Mucosa of rectum (tissue), 2 donors: ENCODE measurements at regions not wholly inside any gene's neighbourhood (a gene's known extent, or its start where the extent isn't known, plus 50 kb on each side); places are given as distances from the start of the nearest gene placed in this dataset.

ENCODE experiments used
- H3K27ac ChIP-seq, 2 donors: one replicate each; pipeline ENCODE4 v1.7.0; 2013; ENCODE audit warnings: inconsistent platforms in 2 of 2, low read depth in 2 of 2, low read length in 2 of 2
- H3K27me3 ChIP-seq, 2 donors: one replicate each; pipeline ENCODE4 v1.7.0; 2013; ENCODE audit warnings: low read length in 2 of 2; ENCODE audit not compliant: control insufficient read depth in 2 of 2, insufficient read depth in 2 of 2
- H3K36me3 ChIP-seq, 2 donors: one replicate each; pipeline ENCODE4 v1.7.0; 2013; ENCODE audit warnings: low read length in 2 of 2; ENCODE audit not compliant: control insufficient read depth in 2 of 2, insufficient read depth in 2 of 2
- H3K4me1 ChIP-seq, 2 donors: one replicate each; pipeline ENCODE4 v1.7.0; 2013; ENCODE audit warnings: low read length in 2 of 2, mild to moderate bottlenecking in 1 of 2; ENCODE audit not compliant: control insufficient read depth in 2 of 2, insufficient read depth in 2 of 2
- H3K4me3 ChIP-seq, 2 donors: one replicate each; pipeline ENCODE4 v1.7.0; 2013; ENCODE audit warnings: low read length in 2 of 2
- H3K9ac ChIP-seq, 2 donors: one replicate each; pipeline ENCODE4 v1.7.0; 2013; ENCODE audit warnings: low read length in 2 of 2, low read depth in 1 of 2, mild to moderate bottlenecking in 1 of 2
- H3K9me3 ChIP-seq, 2 donors: one replicate each; pipeline ENCODE4 v1.7.0; 2013; ENCODE audit warnings: low read length in 2 of 2; ENCODE audit not compliant: control insufficient read depth in 2 of 2
- donor health status: healthy.
- donor health status: Normal muscosa, but diverticular disease.

- no peaks in the 10 kb centered on the region for H3K4me1 ChIP-seq
- peaks cover 0 to 2% of the 10 kb centered on the region in 2 donors for H3K9me3 ChIP-seq
- no peak overlapping the region for H3K4me3 ChIP-seq
- H3K27ac ChIP-seq = no peak overlapping the region
- no peaks in the 10 kb centered on the region for H3K27me3 ChIP-seq
- H3K36me3 ChIP-seq = no peaks in the 10 kb centered on the region
- H3K9ac ChIP-seq = no peak overlapping the region
These were observed 50.5 kb upstream of the GRIN2A start for GRCh38 chr16:10232757-10233156.

DNA sequence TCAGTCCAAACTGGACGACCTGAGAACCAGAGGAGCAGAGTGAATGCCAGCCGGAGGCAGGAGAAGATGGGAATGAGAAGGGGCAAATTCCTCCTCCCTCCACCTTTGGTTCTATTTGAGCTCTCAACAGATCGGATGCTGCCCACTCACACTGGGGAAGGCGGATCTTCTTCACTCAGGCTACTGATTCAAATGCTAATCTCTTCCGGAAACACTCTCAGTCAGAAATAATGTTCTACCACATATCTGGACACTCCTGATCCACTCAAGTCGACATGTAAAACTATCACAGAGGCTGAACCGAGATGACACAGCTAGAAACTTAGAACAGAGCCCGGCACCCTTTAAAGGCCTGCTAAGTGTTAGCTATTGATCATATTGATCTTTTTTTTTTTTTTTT lies 57.4 kb upstream of the GRIN2A start:
- Histone ChIP-seq H3K4me3 (no peak overlapping the region), H3K27ac (no peak overlapping the region), H3K9ac (no peak overlapping the region), H3K27me3 (no peaks in the 10 kb centered on the region), H3K9me3 (no peaks in the 10 kb centered on the region), H3K4me1 (no peaks in the 10 kb centered on the region), H3K36me3 (no peaks in the 10 kb centered on the region)

- H3K4me3 ChIP-seq = no peak overlapping the region
- H3K27me3 ChIP-seq = no peaks in the 10 kb centered on the region
- H3K36me3 ChIP-seq = no peaks in the 10 kb centered on the region
- no peaks in the 10 kb centered on the region for H3K9me3 ChIP-seq
- no peak overlapping the region for H3K27ac ChIP-seq
- no peaks in the 10 kb centered on the region for H3K4me1 ChIP-seq
- no peak overlapping the region for H3K9ac ChIP-seq
These were observed 58.8 kb upstream of the GRIN2A start for GRCh38 chr16:10240854-10241613.

DNA sequence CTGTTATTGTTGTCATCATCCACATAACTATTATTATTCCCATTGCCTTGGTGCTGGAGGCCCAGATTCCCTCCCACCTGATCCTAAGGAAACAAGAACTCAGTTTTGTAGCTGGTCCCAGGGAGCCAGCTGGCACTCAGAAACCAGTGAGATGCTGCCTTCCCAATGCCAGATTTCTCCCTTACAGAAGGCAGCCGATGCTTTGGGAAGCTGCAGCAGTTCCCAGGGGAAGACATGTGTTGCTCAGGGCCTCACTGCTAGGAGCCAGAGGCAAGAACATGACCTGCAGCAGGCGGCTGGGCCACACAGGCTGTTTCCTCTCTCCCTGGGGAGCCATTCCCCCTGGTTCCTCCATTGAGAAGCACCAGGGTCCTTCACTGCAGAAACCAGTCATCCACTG lies 59.9 kb upstream of the GRIN2A start:
- Histone ChIP-seq H3K27ac (no peak overlapping the region), H3K4me3 (no peak overlapping the region), H3K9me3 (no peaks in the 10 kb centered on the region), H3K9ac (no peak overlapping the region), H3K4me1 (no peaks in the 10 kb centered on the region), H3K36me3 (no peaks in the 10 kb centered on the region), H3K27me3 (no peaks in the 10 kb centered on the region)

GRCh38 chr16:10242916-10243315 lies 60.7 kb upstream of the GRIN2A start:
- H3K4me3 ChIP-seq = no peak overlapping the region
- H3K4me1 ChIP-seq = no peaks in the 10 kb centered on the region
- H3K9me3 ChIP-seq = no peaks in the 10 kb centered on the region
- H3K27me3 ChIP-seq = no peaks in the 10 kb centered on the region
- no peak overlapping the region for H3K9ac ChIP-seq
- no peak overlapping the region for H3K27ac ChIP-seq
- no peaks in the 10 kb centered on the region for H3K36me3 ChIP-seq

- Histone ChIP-seq H3K36me3 (no peaks in the 10 kb centered on the region), H3K4me1 (no peaks in the 10 kb centered on the region), H3K4me3 (no peak overlapping the region), H3K9ac (no peak overlapping the region), H3K27me3 (no peaks in the 10 kb centered on the region), H3K9me3 (no peaks in the 10 kb centered on the region), H3K27ac (no peak overlapping the region)
These were observed 62.8 kb upstream of the GRIN2A start for GRCh38 chr16:10245002-10245401.

DNA sequence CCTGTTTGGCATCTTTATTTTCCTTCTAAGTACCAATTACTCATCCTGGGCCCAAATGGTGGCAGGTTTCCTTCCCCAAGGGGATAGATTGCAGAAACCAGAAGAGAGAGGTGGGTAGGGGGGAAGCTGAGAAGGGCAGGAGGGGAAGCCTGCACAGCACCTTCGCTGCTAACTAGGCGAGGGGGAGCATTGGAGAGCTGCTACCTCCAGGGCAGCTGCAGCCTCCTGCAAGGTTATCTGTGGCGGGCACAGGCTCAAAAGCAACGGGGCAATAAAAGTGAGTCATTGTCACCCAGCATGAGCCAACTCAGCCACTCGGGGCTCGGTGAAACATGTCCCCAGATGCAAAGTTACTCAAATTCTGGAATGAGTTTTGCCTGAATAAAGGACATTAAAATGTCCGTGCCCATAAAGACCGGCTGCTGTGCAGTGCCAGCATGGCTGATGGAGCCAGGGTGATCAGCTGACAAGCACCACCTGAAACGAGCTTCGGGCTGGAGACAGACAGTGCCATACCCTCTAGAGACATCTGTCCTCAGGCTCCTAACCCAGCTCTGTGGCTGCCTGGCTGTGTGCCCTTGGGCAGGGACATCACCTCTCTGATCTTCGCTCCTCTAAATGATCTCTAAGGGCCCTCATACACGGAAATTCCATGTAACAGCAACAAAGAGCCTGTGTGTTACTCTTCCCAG lies 68.1 kb upstream of the GRIN2A start:
- no peak overlapping the region for H3K27ac ChIP-seq
- H3K27me3 ChIP-seq = no peaks in the 10 kb centered on the region
- H3K36me3 ChIP-seq = no peaks in the 10 kb centered on the region
- no peaks in the 10 kb centered on the region for H3K9me3 ChIP-seq
- H3K4me1 ChIP-seq = no peaks in the 10 kb centered on the region
- H3K9ac ChIP-seq = no peak overlapping the region
- H3K4me3 ChIP-seq = no peak overlapping the region

- Histone ChIP-seq H3K27ac (no peak overlapping the region), H3K27me3 (no peaks in the 10 kb centered on the region), H3K36me3 (no peaks in the 10 kb centered on the region), H3K4me3 (no peak overlapping the region), H3K9me3 (no peaks in the 10 kb centered on the region), H3K4me1 (no peaks in the 10 kb centered on the region), H3K9ac (no peak overlapping the region)
These were observed 69.9 kb upstream of the GRIN2A start for GRCh38 chr16:10252155-10252554.

- no peaks in the 10 kb centered on the region for H3K4me1 ChIP-seq
- H3K27me3 ChIP-seq = no peaks in the 10 kb centered on the region
- no peaks in the 10 kb centered on the region for H3K36me3 ChIP-seq
- H3K4me3 ChIP-seq = no peak overlapping the region
- H3K9me3 ChIP-seq = no peaks in the 10 kb centered on the region
- H3K27ac ChIP-seq = no peak overlapping the region
- H3K9ac ChIP-seq = no peak overlapping the region
These were observed 71.2 kb upstream of the GRIN2A start for GRCh38 chr16:10253409-10253808.

- Histone ChIP-seq H3K9ac (no peak overlapping the region), H3K27ac (no peak overlapping the region), H3K4me3 (no peak overlapping the region), H3K36me3 (no peaks in the 10 kb centered on the region), H3K9me3 (no peaks in the 10 kb centered on the region), H3K27me3 (no peaks in the 10 kb centered on the region), H3K4me1 (no peaks in the 10 kb centered on the region)
These were observed 73.5 kb upstream of the GRIN2A start for GRCh38 chr16:10255728-10256127.
